GM21360 (cell line): ENCODE measurements at regions not wholly inside any gene's neighbourhood (a gene's known extent, or its start where the extent isn't known, plus 50 kb on each side); places are given as distances from the start of the nearest gene placed in this dataset.

ENCODE experiments used
- ATAC-seq: cut with Tn5 transposase; IDR thresholded peaks from one replicate; pipeline ENCODE4 v1.9.1; 2021; ENCODE audit warnings: mild to moderate bottlenecking, moderate library complexity; ENCODE audit not compliant: unreplicated experiment

GRCh38 chr13:72039126-72039525 is 172.1 kb upstream of the DACH1 start:
- ATAC-seq, result no peak

GRCh38 chr13:72029981-72030380 is 163.0 kb upstream of the DACH1 start:
- no peak for ATAC-seq

- ATAC-seq, result no peak
Measured at GRCh38 chr13:72025836-72026235, 158.8 kb upstream of the DACH1 start.

GRCh38 chr13:72023895-72024294 is 156.9 kb upstream of the DACH1 start:
- ATAC-seq, result no peak

DNA sequence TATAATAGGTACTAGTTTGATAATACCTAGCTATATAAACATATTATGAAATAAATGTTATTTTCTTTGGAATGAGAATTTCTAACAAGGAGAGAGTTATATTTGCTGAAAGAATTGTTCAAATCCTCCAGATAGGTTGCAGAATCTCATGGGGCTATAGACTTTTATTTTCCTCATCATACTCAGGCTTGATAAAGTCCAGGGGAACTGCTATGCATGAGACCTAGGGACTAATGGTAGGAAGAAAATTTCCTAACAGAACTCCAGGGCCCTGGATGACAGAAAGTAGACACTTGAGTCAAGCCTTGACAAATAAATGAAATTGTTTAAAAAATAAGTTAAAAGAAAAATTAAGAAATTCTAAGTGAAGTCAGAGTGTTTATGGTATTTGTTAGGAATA is 138.5 kb upstream of the DACH1 start:
- no peak for ATAC-seq

GRCh38 chr13:72004784-72005374 is 137.9 kb upstream of the DACH1 start:
- ATAC-seq, result no peak

DNA sequence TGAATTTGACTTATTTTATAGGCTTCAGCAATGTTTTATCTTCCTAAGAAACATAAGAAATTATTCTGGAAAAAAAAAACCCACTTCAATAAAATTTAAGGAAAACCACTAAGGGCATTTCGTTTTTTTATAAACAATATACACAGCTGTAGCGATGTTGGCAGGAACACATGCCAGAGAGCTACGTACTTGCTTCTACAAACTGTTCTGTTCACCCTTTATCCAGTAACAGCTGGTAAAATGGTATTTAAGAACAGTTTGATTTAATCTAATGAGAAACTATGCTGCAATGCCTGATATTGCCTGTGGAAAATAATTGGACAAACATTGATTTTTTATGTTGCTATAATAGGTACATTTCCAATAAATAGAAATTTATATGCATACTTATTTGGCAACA is 137.2 kb upstream of the DACH1 start:
- ATAC-seq, result no peak

- no peak for ATAC-seq
Measured at GRCh38 chr13:71998223-71998622, 131.2 kb upstream of the DACH1 start.

- ATAC-seq, result no peak
Measured at GRCh38 chr13:71979616-71980015, 112.6 kb upstream of the DACH1 start.

DNA sequence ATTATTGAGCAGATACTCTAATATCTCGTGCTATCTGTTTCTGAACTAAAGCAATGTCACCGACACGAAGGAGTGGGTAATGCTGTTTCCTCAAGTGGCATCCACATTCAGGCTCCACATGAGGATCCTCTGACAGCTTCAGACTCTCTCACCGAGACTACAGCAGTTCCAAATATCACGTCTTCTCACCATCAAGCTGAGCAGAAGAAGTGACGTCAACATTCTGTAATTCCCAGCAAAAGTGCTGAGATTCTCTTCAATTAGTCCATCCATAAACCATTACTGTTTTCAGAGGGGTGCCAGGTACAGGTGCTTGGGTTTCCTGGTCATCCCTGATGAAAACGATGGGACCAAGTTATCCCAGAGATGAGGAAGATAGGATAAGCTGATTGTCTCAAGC is 110.0 kb upstream of the DACH1 start:
- no peak for ATAC-seq

- ATAC-seq, result no peak
Measured at GRCh38 chr13:71967990-71968389, 101.0 kb upstream of the DACH1 start.

GRCh38 chr13:71964491-71965100 is 97.6 kb upstream of the DACH1 start:
- no peak for ATAC-seq

- ATAC-seq, result no peak
Measured at GRCh38 chr13:71962735-71963134, 95.7 kb upstream of the DACH1 start.

DNA sequence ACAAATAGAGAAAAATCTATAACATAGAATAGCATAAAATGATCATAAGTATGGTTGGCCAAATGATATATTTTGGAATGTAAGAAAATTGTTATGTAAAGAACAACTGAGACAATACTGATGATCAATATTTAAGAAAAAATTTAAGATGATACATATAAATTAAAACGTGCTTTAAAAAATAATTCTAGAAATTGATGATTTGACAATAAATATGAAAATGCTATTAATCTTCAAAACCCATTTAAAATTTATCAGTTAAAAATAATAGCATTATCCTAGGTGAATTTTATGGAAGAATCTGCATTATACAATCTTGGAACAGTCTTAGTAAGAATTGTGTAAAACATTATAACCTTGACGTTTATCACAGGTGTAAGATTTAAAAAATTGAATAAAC is 95.1 kb upstream of the DACH1 start:
- ATAC-seq, result no peak

DNA sequence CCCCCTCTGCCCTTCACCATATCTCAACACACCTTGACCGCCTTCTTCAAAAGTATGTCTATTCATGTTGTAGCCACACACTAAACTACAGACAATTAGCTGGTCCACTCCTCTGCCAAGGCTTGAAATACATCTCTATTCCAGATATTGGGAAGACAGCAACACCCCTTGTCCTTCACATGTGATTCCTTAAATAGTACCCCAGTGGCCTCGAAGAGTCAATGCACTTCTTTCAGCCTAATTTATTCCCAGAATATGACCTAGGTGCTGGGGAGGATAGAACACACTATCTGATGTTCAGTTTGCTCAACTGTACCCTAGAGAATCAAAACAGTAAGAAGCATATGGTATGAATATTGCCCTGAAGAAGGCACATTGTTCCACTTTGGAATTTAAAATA is 82.4 kb upstream of the DACH1 start:
- ATAC-seq, result no peak

DNA sequence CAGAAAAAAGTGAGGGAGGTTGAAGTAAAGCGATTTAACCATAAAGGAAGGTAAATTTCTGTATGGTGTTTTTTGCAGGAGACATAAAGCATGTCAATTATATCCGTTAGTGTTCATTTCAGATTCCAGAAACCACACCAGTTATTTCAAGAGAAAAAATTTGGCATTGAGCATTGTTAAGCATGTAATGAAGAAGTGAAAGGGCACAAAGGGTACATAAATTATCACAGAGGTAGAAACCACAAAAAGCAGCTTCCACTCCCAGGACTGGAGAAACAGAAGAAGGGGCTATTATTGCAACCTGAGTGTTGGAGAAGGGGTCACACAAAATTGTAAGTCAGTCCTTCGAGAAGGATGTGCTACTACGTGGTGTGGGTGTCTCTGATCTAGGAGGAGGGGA is 72.2 kb upstream of the DACH1 start:
- no peak for ATAC-seq

GRCh38 chr13:71935166-71935840 is 68.3 kb upstream of the DACH1 start:
- ATAC-seq, result no peak

- no peak for ATAC-seq
Measured at GRCh38 chr13:71924931-71925330, 57.9 kb upstream of the DACH1 start.

DNA sequence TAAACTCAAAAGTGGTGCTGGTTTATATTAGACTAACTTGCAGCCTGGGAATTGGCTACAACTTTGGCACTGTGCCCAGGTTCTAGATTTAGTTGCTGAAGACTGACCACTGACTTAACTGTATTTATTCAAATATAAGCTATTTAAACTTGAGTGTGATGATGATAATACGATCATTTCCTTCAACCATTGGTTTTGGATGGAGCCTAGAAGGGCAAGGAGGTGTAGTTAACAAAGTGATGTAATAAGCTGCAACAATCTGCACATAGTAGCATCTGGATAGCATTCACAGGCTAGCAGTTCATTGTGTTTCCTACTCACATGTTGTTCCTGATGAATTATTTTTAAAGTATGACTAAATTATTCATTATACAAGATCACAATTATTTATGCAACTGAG is 55.2 kb upstream of the DACH1 start:
- ATAC-seq, result no peak
